ENCODE measurements at regions not wholly inside any gene's neighbourhood (a gene's known extent, or its start where the extent isn't known, plus 50 kb on each side); places are given as distances from the start of the nearest gene placed in this dataset.
A peak's percentile ranks its signal among the peaks of the same experiment; 100 is the strongest.

GRCh38 chr6:44660561-44661220 is 273.2 kb downstream of the CDC5L start:
- no peaks in the 10 kb centered on the region for H3K4me1 ChIP-seq
- H3K27me3 ChIP-seq = no peaks in the 10 kb centered on the region
- no peaks in the 10 kb centered on the region for H3K9me3 ChIP-seq
- no peak overlapping the region for H3K27ac ChIP-seq
- H3K36me3 ChIP-seq = no peaks in the 10 kb centered on the region
- TF ChIP-seq POLR2A (IDR thresholded peaks at IDR 0.05) (no peak), CTCF (IDR thresholded peaks at IDR 0.05) (no peak)
- H3K4me3 ChIP-seq = no peak overlapping the region
- no peak for DNase-seq

DNA sequence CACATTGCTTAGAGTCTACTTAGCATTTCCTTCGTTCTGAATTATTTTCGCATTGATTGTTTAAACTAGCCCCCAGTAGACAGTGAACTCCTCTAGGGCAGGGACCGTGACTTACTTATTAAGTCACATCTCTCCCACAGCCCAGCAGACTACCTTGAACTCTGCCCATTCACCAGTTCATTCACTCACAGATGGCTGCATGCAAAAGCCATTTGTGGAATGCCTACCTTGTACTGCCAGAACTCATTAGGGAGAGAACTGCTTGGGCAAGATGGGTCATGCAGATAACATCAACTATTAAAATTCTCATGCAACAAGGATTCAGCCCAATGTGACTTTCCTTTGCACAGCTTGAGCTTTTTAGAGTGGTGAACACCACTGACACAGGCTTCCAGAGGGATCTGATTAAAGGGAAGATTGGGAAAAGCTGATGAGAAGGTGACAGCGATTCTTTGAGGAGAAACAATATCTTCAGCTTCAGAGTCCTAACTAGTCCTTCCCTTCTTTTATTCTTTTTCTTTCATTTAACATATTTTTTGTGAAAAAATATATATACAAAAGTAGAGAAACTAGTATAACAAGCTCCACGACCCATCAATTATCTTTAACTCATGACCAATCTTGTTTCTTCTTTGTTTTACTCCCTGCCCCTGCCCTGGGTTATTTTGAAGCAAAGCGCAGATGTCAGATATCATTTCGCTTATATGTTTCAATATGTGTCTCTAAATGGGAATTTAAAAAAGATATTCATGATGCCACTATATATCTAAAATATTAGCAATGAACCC is 273.9 kb downstream of the CDC5L start:
- H3K4me3 ChIP-seq = no peak overlapping the region
- no peaks in the 10 kb centered on the region for H3K4me1 ChIP-seq
- no peaks in the 10 kb centered on the region for H3K9me3 ChIP-seq
- H3K36me3 ChIP-seq = no peaks in the 10 kb centered on the region
- no peak for DNase-seq
- no peak overlapping the region for H3K27ac ChIP-seq
- TF ChIP-seq CTCF (IDR thresholded peaks at IDR 0.05) = no peak
- no peak for TF ChIP-seq POLR2A (IDR thresholded peaks at IDR 0.05)
- H3K27me3 ChIP-seq = no peaks in the 10 kb centered on the region

- no peak for TF ChIP-seq CTCF (IDR thresholded peaks at IDR 0.05)
- no peak for TF ChIP-seq POLR2A (IDR thresholded peaks at IDR 0.05)
- Histone ChIP-seq H3K27ac (no peak overlapping the region), H3K27me3 (no peaks in the 10 kb centered on the region), H3K36me3 (no peaks in the 10 kb centered on the region), H3K4me1 (no peaks in the 10 kb centered on the region), H3K4me3 (no peak overlapping the region), H3K9me3 (no peaks in the 10 kb centered on the region)
- DNase-seq = peak in 2 of 3 donors; percentile 22 to 53
Measured at GRCh38 chr6:44662461-44663121, 275.1 kb downstream of the CDC5L start.

DNA sequence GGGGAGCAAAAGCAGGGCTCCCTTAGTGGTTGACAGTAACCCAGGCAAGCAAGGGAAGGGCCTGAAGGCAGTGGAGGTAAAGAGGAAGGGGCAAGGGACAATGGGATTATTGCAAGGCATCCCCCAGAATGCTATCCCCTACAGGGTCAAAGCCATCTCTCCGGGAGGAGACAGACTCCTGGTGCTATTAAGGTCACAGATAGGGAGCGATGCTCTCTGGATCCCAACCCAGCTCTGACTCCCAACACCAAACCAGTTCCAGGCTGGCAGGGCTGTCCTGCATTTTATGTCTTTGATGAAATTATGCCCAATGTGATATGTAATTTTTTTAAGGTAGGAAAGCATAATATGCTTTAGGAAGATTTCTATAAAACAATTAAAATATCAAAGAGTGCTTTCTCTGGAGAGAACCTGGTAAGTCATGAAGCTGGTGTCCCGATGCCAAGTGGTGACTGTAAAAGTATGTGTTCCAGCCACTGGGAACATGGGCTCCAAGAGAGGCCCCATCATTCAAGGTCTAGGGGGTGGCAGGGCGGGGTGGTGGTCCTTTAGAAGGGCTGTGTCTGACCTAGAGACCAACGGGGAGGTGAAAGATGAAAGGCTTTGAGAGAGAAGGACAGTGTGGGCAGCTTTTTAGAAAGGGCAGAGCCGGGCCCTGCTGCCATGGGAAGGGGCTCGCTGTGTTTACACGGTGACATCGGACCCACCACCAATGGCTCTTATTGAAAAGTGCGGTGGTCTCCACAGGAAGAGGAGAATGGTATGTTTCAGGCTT is 276.5 kb downstream of the CDC5L start:
- DNase-seq = no peak
- H3K36me3 ChIP-seq = no peaks in the 10 kb centered on the region
- H3K27ac ChIP-seq = no peak overlapping the region
- no peaks in the 10 kb centered on the region for H3K27me3 ChIP-seq
- no peaks in the 10 kb centered on the region for H3K9me3 ChIP-seq
- H3K4me3 ChIP-seq = no peak overlapping the region
- no peak for TF ChIP-seq POLR2A (IDR thresholded peaks at IDR 0.05)
- no peak for TF ChIP-seq CTCF (IDR thresholded peaks at IDR 0.05)
- no peaks in the 10 kb centered on the region for H3K4me1 ChIP-seq

DNA sequence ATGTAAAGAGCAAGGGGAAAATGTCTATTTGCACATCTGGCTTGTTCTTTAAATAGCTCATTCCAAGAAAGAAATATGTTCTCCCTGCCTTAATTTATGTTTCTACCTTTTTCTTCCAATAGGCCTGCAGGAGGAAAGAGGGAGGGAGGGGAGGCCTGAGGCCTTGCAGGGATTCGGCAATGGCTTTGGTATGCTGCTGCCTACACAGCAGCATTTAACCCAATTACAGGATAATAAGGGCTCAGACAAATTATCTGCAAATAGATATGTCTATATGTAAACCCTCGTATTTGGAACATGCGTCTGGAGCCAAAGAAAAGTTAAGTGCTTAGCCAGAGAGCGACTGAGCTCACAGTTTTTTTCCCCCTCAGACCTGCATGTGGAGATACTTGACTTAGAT is 277.2 kb downstream of the CDC5L start:
- no peaks in the 10 kb centered on the region for H3K4me1 ChIP-seq
- TF ChIP-seq POLR2A (IDR thresholded peaks at IDR 0.05) (no peak), CTCF (IDR thresholded peaks at IDR 0.05) (no peak)
- no peak for DNase-seq
- H3K36me3 ChIP-seq = no peaks in the 10 kb centered on the region
- no peaks in the 10 kb centered on the region for H3K27me3 ChIP-seq
- no peak overlapping the region for H3K4me3 ChIP-seq
- H3K9me3 ChIP-seq = no peaks in the 10 kb centered on the region
- H3K27ac ChIP-seq = no peak overlapping the region

Data from Peyer's patch (tissue), 4 donors.